A549 (cell line): ENCODE measurements at regions not wholly inside any gene's neighbourhood (a gene's known extent, or its start where the extent isn't known, plus 50 kb on each side); places are given as distances from the start of the nearest gene placed in this dataset.

Experiments
- ATAC-seq, 2 experiments: fragments of 200-7000 bp in 1 of 2; fragments of >200 bp in 1 of 2; cut with Nextera tagmentation in 1 of 2; cut with Tn5 transposase in 1 of 2; 3 replicates each; pipeline versions ENCODE4 v1.8.0 to v1.9.1; 2018 to 2020; ENCODE audit warnings: mild to moderate bottlenecking in 1 of 2, moderate library complexity in 1 of 2
- CTCF ChIA-PET: fragments of 300-600 bp; sonication (Branson Sonifier 250); formaldehyde crosslinking; extraction: SDS; loops from one replicate; lab custom pipeline; 2021; ENCODE audit warnings: antibody characterized with exemption, inconsistent platforms; lab: Yijun Ruan, JAX
- POLR2A ChIA-PET: fragments of 350-600 bp; formaldehyde crosslinking; extraction: SDS; loops from one replicate; lab custom pipeline; 2021; ENCODE audit warnings: antibody characterized with exemption, inconsistent platforms; lab: Yijun Ruan, JAX
- DNase-seq, 2 experiments: peaks; one replicate each; pipeline versions ENCODE4 v3.0.0 to v3.0.0-alpha.2; 2011 to 2016; ENCODE audit warnings: low read depth in 1 of 2, low spot score in 1 of 2
- FAIRE-seq: peaks from 2 replicates; lab custom pipeline; 2011; peaks lifted over from hg19 to GRCh38; lab: Jason Lieb, UNC
- H3K27ac ChIP-seq, 2 experiments: fragments of >200 bp; sonication (Bioruptor Twin); formaldehyde crosslinking; 3 replicates each; pipeline ENCODE4 v1.5.1; 2016 to 2017
- H3K4me1 ChIP-seq: fragments of >200 bp; sonication (Bioruptor Twin); formaldehyde crosslinking; 3 replicates; pipeline ENCODE4 v1.6.1; 2016
- H3K4me2 ChIP-seq: fragments of >200 bp; sonication (Bioruptor Twin); formaldehyde crosslinking; 3 replicates; pipeline ENCODE4 v1.6.1; 2016
- H3K4me3 ChIP-seq: fragments of >200 bp; sonication (Bioruptor Twin); formaldehyde crosslinking; 3 replicates; pipeline ENCODE4 v1.5.1; 2016
- H3K9me3 ChIP-seq: fragments of >200 bp; sonication (Bioruptor Twin); formaldehyde crosslinking; 3 replicates; pipeline ENCODE4 v1.6.1; 2016
- BCL3 ChIP-seq: fragments of >200 bp; sonication (Bioruptor Twin); formaldehyde crosslinking; IDR thresholded peaks from 3 replicates; pipeline ENCODE4 v1.6.1; 2016
- BHLHE40 ChIP-seq: IDR thresholded peaks from 2 replicates; pipeline ENCODE4 v1.6.1; 2012; ENCODE audit warnings: low read depth, low read length, inconsistent platforms
- CBX8 ChIP-seq: fragments of 200-600 bp; sonication (generic); IDR thresholded peaks from 2 replicates; pipeline ENCODE4 v1.6.1; 2016
- CEBPB ChIP-seq, 2 experiments: fragments of >200 bp in 1 of 2; sonication (Bioruptor Twin) in 1 of 2; formaldehyde crosslinking in 1 of 2; IDR thresholded peaks; 2 replicates each; pipeline ENCODE4 v1.6.1; 2012 to 2016
- CHD2 ChIP-seq: fragments of 150-350 bp; IDR thresholded peaks from 2 replicates; pipeline ENCODE4 v1.6.1; 2014; ENCODE audit warnings: low read length; ENCODE audit not compliant: partially characterized antibody
- CHD4 ChIP-seq: fragments of 200-600 bp; sonication (generic); IDR thresholded peaks from 2 replicates; pipeline ENCODE4 v1.6.1; 2016; ENCODE audit warnings: antibody characterized with exemption, mild to moderate bottlenecking, borderline replicate concordance
- E2F6 ChIP-seq: IDR thresholded peaks from 2 replicates; pipeline ENCODE4 v1.6.1; 2012; ENCODE audit warnings: low read depth, borderline replicate concordance
- EHMT2 ChIP-seq: fragments of 200-600 bp; sonication (generic); IDR thresholded peaks from 2 replicates; pipeline ENCODE4 v1.6.1; 2016; ENCODE audit warnings: antibody characterized with exemption, low read depth, mild to moderate bottlenecking, moderate library complexity
- ELK1 ChIP-seq: fragments of 150-350 bp; IDR thresholded peaks from 2 replicates; pipeline ENCODE4 v1.6.1; 2014; ENCODE audit warnings: low read depth, mild to moderate bottlenecking, low read length
- ESRRA ChIP-seq: fragments of 150-350 bp; IDR thresholded peaks from 2 replicates; pipeline ENCODE4 v1.6.1; 2014; ENCODE audit warnings: mild to moderate bottlenecking, low read length, borderline replicate concordance
- FOSB ChIP-seq: fragments of 250-450 bp; sonication (Bioruptor Pico); IDR thresholded peaks from 2 replicates; pipeline ENCODE4 v1.5.0; 2020; ENCODE audit warnings: mild to moderate bottlenecking, moderate library complexity
- FOSL2 ChIP-seq, 2 experiments: fragments of 450-650 bp in 1 of 2; fragments of >200 bp in 1 of 2; sonication (Bioruptor Twin) in 1 of 2; formaldehyde crosslinking; IDR thresholded peaks; 2 replicates each; pipeline versions ENCODE4 v1.5.0 to v1.6.1; 2016 to 2020; ENCODE audit warnings: mild to moderate bottlenecking in 1 of 2, moderate library complexity in 1 of 2
- FOXS1 ChIP-seq: fragments of 250-450 bp; sonication (Bioruptor Pico); IDR thresholded peaks from 2 replicates; pipeline ENCODE4 v1.5.0; 2020; ENCODE audit warnings: mild to moderate bottlenecking, moderate library complexity
- GATA3 ChIP-seq: IDR thresholded peaks from 2 replicates; pipeline ENCODE4 v1.6.1; 2012; ENCODE audit warnings: borderline replicate concordance
- HOXA7 ChIP-seq: fragments of 250-450 bp; sonication (Bioruptor Pico); IDR thresholded peaks from 2 replicates; pipeline ENCODE4 v1.5.0; 2020; ENCODE audit warnings: mild to moderate bottlenecking, moderate library complexity
- HOXB13 ChIP-seq: fragments of 250-450 bp; sonication (Bioruptor Pico); IDR thresholded peaks from 2 replicates; pipeline ENCODE4 v1.5.0; 2020; ENCODE audit warnings: low read depth, mild to moderate bottlenecking, moderate library complexity
- JUN ChIP-seq, 2 experiments: fragments of >200 bp; sonication (Bioruptor Twin); formaldehyde crosslinking; IDR thresholded peaks; 2 replicates in 1 of 2; 3 replicates in 1 of 2; pipeline ENCODE4 v1.6.1; 2016 to 2017
- MAFK ChIP-seq: fragments of 450-650 bp; IDR thresholded peaks from 2 replicates; pipeline ENCODE4 v1.6.1; 2014; ENCODE audit not compliant: partially characterized antibody
- MAX ChIP-seq: IDR thresholded peaks from 2 replicates; pipeline ENCODE4 v1.6.1; 2012
- MAZ ChIP-seq: fragments of 150-350 bp; IDR thresholded peaks from 2 replicates; pipeline ENCODE4 v1.6.1; 2014; ENCODE audit warnings: antibody characterized with exemption, low read depth, low read length, borderline replicate concordance
- MYC ChIP-seq: IDR thresholded peaks from 2 replicates; pipeline ENCODE4 v1.6.1; 2012; ENCODE audit warnings: mild to moderate bottlenecking, inconsistent platforms, low read length, improper control_type of control experiment, borderline replicate concordance
- NPAS2 ChIP-seq: fragments of 250-450 bp; sonication (Bioruptor Pico); IDR thresholded peaks from 2 replicates; pipeline ENCODE4 v1.8.0; 2022; ENCODE audit warnings: mild to moderate bottlenecking, moderate library complexity, borderline replicate concordance
- NR3C1 ChIP-seq: fragments of >200 bp; sonication (Bioruptor Twin); formaldehyde crosslinking; IDR thresholded peaks from 3 replicates; pipeline ENCODE4 v1.6.1; 2017
- RFX5 ChIP-seq: fragments of 450-650 bp; IDR thresholded peaks from 2 replicates; pipeline ENCODE4 v1.7.1; 2014; ENCODE audit warnings: antibody characterized with exemption, mild to moderate bottlenecking, moderate library complexity
- SMC3 ChIP-seq: fragments of >200 bp; sonication (Bioruptor Twin); formaldehyde crosslinking; IDR thresholded peaks from 3 replicates; pipeline ENCODE4 v1.6.1; 2018; ENCODE audit warnings: inconsistent platforms
- TP53 ChIP-seq: fragments of 250-450 bp; sonication (Bioruptor Pico); IDR thresholded peaks from 2 replicates; pipeline ENCODE4 v1.5.0; 2021; ENCODE audit warnings: mild to moderate bottlenecking, moderate library complexity
- ZFP36 ChIP-seq: fragments of 450-650 bp; IDR thresholded peaks from 2 replicates; pipeline ENCODE4 v1.6.1; 2014; ENCODE audit warnings: borderline replicate concordance; ENCODE audit not compliant: partially characterized antibody
- ZNF302 ChIP-seq: fragments of 250-450 bp; sonication (Bioruptor Pico); IDR thresholded peaks from 2 replicates; pipeline ENCODE4 v1.9.0; 2021; ENCODE audit warnings: inconsistent platforms, mild to moderate bottlenecking, moderate library complexity
- ZSCAN20 ChIP-seq: fragments of 250-450 bp; sonication (Bioruptor Pico); IDR thresholded peaks from 2 replicates; pipeline ENCODE4 v1.8.0; 2022; ENCODE audit warnings: mild to moderate bottlenecking, moderate library complexity
- WGBS: methylation state at CpG from one replicate; pipeline ENCODE4 v1.1.6; 2017; ENCODE audit errors: missing lambda C conversion rate; 5-methylcytosine and 5-hydroxymethylcytosine counted together

GRCh38 chr13:103168901-103169508 is 102.8 kb upstream of the SLC10A2 start:
- 36% methylated on average over 16 of the region's 16 CpGs for WGBS
- no peaks in the 10 kb centered on the region for H3K4me1 ChIP-seq
- H3K4me2 ChIP-seq = no peak overlapping the region
- H3K4me3 ChIP-seq = no peak overlapping the region
- ATAC-seq (no peak), DNase-seq (no peak)
- TF ChIP-seq MAZ (no peak), GATA3 (no peak), TP53 (CRISPR knock-in tag) (no peak), CHD4 (no peak), MAFK (no peak), NPAS2 (CRISPR knock-in tag) (no peak), HOXA7 (CRISPR knock-in tag) (no peak), E2F6 (no peak), JUN (IDR thresholded peaks at IDR 0.05) (no peak), SMC3 (no peak), FOXS1 (CRISPR knock-in tag) (no peak), ZNF302 (CRISPR knock-in tag) (no peak), BHLHE40 (no peak), ESRRA (no peak), ELK1 (no peak), FOSL2 (IDR thresholded peaks at IDR 0.05) (no peak), FOSL2 (CRISPR knock-in tag; IDR thresholded peaks at IDR 0.05) (no peak), CBX8 (no peak), NR3C1 (no peak), ZFP36 (no peak), CHD2 (no peak)
- TF ChIP-seq, all 56 proteins: peak for 0
- CTCF ChIA-PET = no interaction called here
- H3K27ac ChIP-seq = no peak overlapping the region
- POLR2A ChIA-PET = no interaction called here
- FAIRE-seq = no peak
- no peaks in the 10 kb centered on the region for H3K9me3 ChIP-seq

- ChIA-PET CTCF (no interaction called here), POLR2A (no interaction called here)
- no peak for FAIRE-seq
- no peak overlapping the region for H3K4me2 ChIP-seq
- TF ChIP-seq FOSB = no peak
- TF ChIP-seq CEBPB (IDR thresholded peaks at IDR 0.05) = no peak
- TF ChIP-seq ELK1 = no peak
- TF ChIP-seq MYC = no peak
- TF ChIP-seq HOXB13 (CRISPR knock-in tag) = no peak
- TF ChIP-seq RFX5 = no peak
- no peak for TF ChIP-seq EHMT2
- TF ChIP-seq ZSCAN20 (CRISPR knock-in tag) = no peak
- TF ChIP-seq BCL3 = no peak
- TF ChIP-seq MAX = no peak
- TF ChIP-seq, all 56 proteins: peak for 0
- Histone ChIP-seq H3K4me3 (no peak overlapping the region), H3K27ac (no peak overlapping the region), H3K9me3 (no peaks in the 10 kb centered on the region), H3K4me1 (no peaks in the 10 kb centered on the region)
- 0% methylated on average over 1 of the region's 1 CpG for WGBS
- ATAC-seq (no peak), DNase-seq (no peak)
Measured at GRCh38 chr13:103164251-103164650, 98.0 kb upstream of the SLC10A2 start.
